ENCODE measurements at regions not wholly inside any gene's neighbourhood (a gene's known extent, or its start where the extent isn't known, plus 50 kb on each side); places are given as distances from the start of the nearest gene placed in this dataset.
A peak's percentile ranks its signal among the peaks of the same experiment; 100 is the strongest.

GRCh38 chr1:54488779-54489626 lies 59.0 kb upstream of the ACOT11 start:
- Histone ChIP-seq H3K27ac (peak overlapping the region; percentile 87), H3K9me3 (ENCODE audit: severe bottlenecking) (no peaks in the 10 kb centered on the region), H3K4me3 (ENCODE audit: low read depth, low read length) (peak overlapping the region; percentile 69), H3K36me3 (no peaks in the 10 kb centered on the region), H3K27me3 (ENCODE audit: insufficient read depth, low read depth, severe bottlenecking) (no peaks in the 10 kb centered on the region)
- TF ChIP-seq CTCF (IDR thresholded peaks at IDR 0.05; ENCODE audit: low read depth, low read length), result peak; percentile 71
- peak; percentile 75 for DNase-seq

- Histone ChIP-seq H3K27ac (peak overlapping the region; percentile 87), H3K27me3 (ENCODE audit: insufficient read depth, low read depth, severe bottlenecking) (no peaks in the 10 kb centered on the region), H3K36me3 (no peaks in the 10 kb centered on the region), H3K4me3 (ENCODE audit: low read depth, low read length) (peak overlapping the region; percentile 69), H3K9me3 (ENCODE audit: severe bottlenecking) (no peaks in the 10 kb centered on the region)
- DNase-seq, result peak; percentile 92
- 0 out of 2 replicates have a peak, but pooled peaks have one; percentile 2 for TF ChIP-seq CTCF (IDR thresholded peaks at IDR 0.05; ENCODE audit: low read depth, low read length)
Observed at GRCh38 chr1:54488065-54488750, 59.8 kb upstream of the ACOT11 start.

GRCh38 chr1:54487571-54488050 lies 60.4 kb upstream of the ACOT11 start:
- H3K27ac ChIP-seq, result peak overlapping the region; percentile 87
- no peaks in the 10 kb centered on the region for H3K27me3 ChIP-seq (ENCODE audit: insufficient read depth, low read depth, severe bottlenecking)
- peak overlapping the region; percentile 46 for H3K4me3 ChIP-seq (ENCODE audit: low read depth, low read length)
- no peaks in the 10 kb centered on the region for H3K36me3 ChIP-seq
- DNase-seq, result no peak
- TF ChIP-seq CTCF (IDR thresholded peaks at IDR 0.05; ENCODE audit: low read depth, low read length), result no peak
- no peaks in the 10 kb centered on the region for H3K9me3 ChIP-seq (ENCODE audit: severe bottlenecking)

GRCh38 chr1:54486907-54487306 lies 61.1 kb upstream of the ACOT11 start:
- no peak for TF ChIP-seq CTCF (IDR thresholded peaks at IDR 0.05; ENCODE audit: low read depth, low read length)
- no peak overlapping the region for H3K27ac ChIP-seq

GRCh38 chr1:54485416-54485815 lies 62.6 kb upstream of the ACOT11 start:
- Histone ChIP-seq H3K36me3 (no peaks in the 10 kb centered on the region), H3K27ac (no peak overlapping the region), H3K27me3 (ENCODE audit: insufficient read depth, low read depth, severe bottlenecking) (no peaks in the 10 kb centered on the region), H3K4me3 (ENCODE audit: low read depth, low read length) (no peak overlapping the region), H3K9me3 (ENCODE audit: severe bottlenecking) (no peaks in the 10 kb centered on the region)
- TF ChIP-seq CTCF (IDR thresholded peaks at IDR 0.05; ENCODE audit: low read depth, low read length), result no peak
- no peak for DNase-seq

More at GRCh38 chr1:54486907-54487306, 61.1 kb upstream of the ACOT11 start:
- no peak for DNase-seq
- H3K9me3 ChIP-seq (ENCODE audit: severe bottlenecking), result no peaks in the 10 kb centered on the region
- no peaks in the 10 kb centered on the region for H3K36me3 ChIP-seq
- H3K27me3 ChIP-seq (ENCODE audit: insufficient read depth, low read depth, severe bottlenecking), result no peaks in the 10 kb centered on the region
- no peak overlapping the region for H3K4me3 ChIP-seq (ENCODE audit: low read depth, low read length)

All from WERI-Rb-1 (cell line).